Tibial nerve (tissue), 4 donors: ENCODE measurements at regions not wholly inside any gene's neighbourhood (a gene's known extent, or its start where the extent isn't known, plus 50 kb on each side); places are given as distances from the start of the nearest gene placed in this dataset.

Experiments used
- EP300 ChIP-seq, 2 donors: sonication (generic); formaldehyde crosslinking; IDR thresholded peaks; one replicate each; pipeline ENCODE4 v1.6.1; 2017; ENCODE audit warnings: antibody characterized with exemption in 2 of 2, mild to moderate bottlenecking in 1 of 2
- TF ChIP-seq, protein P1 (sequence below), 5 experiments: fragments of 200-600 bp in 3 of 5; fragments of 450-650 bp in 2 of 5; sonication (generic) in 3 of 5; IDR thresholded peaks; one replicate each; pipeline ENCODE4 v1.5.1; 2016 to 2019; ENCODE audit warnings: antibody characterized with exemption in 5 of 5, mild to moderate bottlenecking in 3 of 5, moderate library complexity in 2 of 5

DNA sequence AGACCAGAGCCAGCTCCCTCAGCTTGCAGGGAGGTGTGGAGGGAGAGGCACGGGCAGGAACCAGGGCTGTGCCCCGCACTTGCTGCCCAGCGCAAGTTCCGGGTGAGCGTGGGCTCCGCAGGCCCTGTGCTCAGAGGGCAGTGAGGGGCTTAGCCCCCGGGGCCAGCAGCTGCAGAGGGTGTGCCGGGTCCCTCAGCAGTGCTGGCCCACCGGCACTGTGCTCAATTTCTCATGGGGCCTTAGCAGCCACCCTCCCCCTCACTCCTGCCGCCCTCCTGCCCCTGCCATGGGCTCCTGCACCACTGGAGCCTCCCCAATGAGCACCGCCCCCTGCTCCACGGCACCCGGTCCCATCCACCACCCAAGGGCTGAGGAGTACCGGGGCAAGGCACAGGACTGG is 104.6 kb upstream of the SRD5A3 start:
- TF ChIP-seq, protein P1, sequence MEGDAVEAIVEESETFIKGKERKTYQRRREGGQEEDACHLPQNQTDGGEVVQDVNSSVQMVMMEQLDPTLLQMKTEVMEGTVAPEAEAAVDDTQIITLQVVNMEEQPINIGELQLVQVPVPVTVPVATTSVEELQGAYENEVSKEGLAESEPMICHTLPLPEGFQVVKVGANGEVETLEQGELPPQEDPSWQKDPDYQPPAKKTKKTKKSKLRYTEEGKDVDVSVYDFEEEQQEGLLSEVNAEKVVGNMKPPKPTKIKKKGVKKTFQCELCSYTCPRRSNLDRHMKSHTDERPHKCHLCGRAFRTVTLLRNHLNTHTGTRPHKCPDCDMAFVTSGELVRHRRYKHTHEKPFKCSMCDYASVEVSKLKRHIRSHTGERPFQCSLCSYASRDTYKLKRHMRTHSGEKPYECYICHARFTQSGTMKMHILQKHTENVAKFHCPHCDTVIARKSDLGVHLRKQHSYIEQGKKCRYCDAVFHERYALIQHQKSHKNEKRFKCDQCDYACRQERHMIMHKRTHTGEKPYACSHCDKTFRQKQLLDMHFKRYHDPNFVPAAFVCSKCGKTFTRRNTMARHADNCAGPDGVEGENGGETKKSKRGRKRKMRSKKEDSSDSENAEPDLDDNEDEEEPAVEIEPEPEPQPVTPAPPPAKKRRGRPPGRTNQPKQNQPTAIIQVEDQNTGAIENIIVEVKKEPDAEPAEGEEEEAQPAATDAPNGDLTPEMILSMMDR (IDR thresholded peaks at IDR 0.05) = no peak
- TF ChIP-seq EP300 (IDR thresholded peaks at IDR 0.05) = no peak
